GM13976 (cell line): ENCODE measurements at regions not wholly inside any gene's neighbourhood (a gene's known extent, or its start where the extent isn't known, plus 50 kb on each side); places are given as distances from the start of the nearest gene placed in this dataset.

Source experiments
- DNase-seq: peaks from one replicate; pipeline ENCODE4 v3.0.0; 2012; ENCODE audit warnings: low spot score
- CTCF ChIP-seq: IDR thresholded peaks from 2 replicates; pipeline ENCODE4 v1.5.1; 2012; ENCODE audit warnings: borderline replicate concordance, mild to moderate bottlenecking; ENCODE audit not compliant: insufficient read depth; ENCODE audit errors: extremely low read depth, missing control alignments, control extremely low read depth
- in situ Hi-C: fragments of 300-500 bp; cut with MboI; formaldehyde crosslinking; loops from one replicate; pipeline ENCODE4 v1.12.0; 2022; ENCODE audit warnings: low sequenced_read_pairs, mixed read lengths, inconsistent platforms; ENCODE audit not compliant: unreplicated experiment

GRCh38 chr5:2277886-2278285, 395.2 kb upstream of the IRX4 start:
- TF ChIP-seq CTCF, result no peak
- no peak for DNase-seq
- in situ Hi-C loops, result no loop called here

- no peak for TF ChIP-seq CTCF
- no peak for DNase-seq
- in situ Hi-C loops, result no loop called here
Measured at GRCh38 chr5:2276101-2276500, 393.4 kb upstream of the IRX4 start.

GRCh38 chr5:2272755-2273154, 390.0 kb upstream of the IRX4 start:
- no peak for TF ChIP-seq CTCF
- DNase-seq, result no peak
- in situ Hi-C loops, result no loop called here

GRCh38 chr5:2272039-2272438, 389.3 kb upstream of the IRX4 start:
- no peak for DNase-seq
- in situ Hi-C loops, result no loop called here
- TF ChIP-seq CTCF, result no peak

- TF ChIP-seq CTCF, result no peak
- DNase-seq, result no peak
- in situ Hi-C loops, result no loop called here
Measured at GRCh38 chr5:2271316-2271715, 388.6 kb upstream of the IRX4 start.

GRCh38 chr5:2270467-2270866, 387.7 kb upstream of the IRX4 start:
- in situ Hi-C loops, result no loop called here
- DNase-seq, result no peak
- TF ChIP-seq CTCF, result no peak

- TF ChIP-seq CTCF, result no peak
- DNase-seq, result no peak
- in situ Hi-C loops, result no loop called here
Measured at GRCh38 chr5:2269656-2270055, 386.9 kb upstream of the IRX4 start.
